Progenitor cell of endocrine pancreas (in vitro differentiated cells): ENCODE measurements at regions not wholly inside any gene's neighbourhood (a gene's known extent, or its start where the extent isn't known, plus 50 kb on each side); places are given as distances from the start of the nearest gene placed in this dataset.

ENCODE experiments used
- DNase-seq: peaks from one replicate; pipeline ENCODE4 v3.0.0; 2021; ENCODE audit warnings: low spot score; ENCODE audit not compliant: unreplicated experiment
- H3K27ac Mint-ChIP-seq: 2 replicates; pipeline ENCODE4 v1.8.0; 2021; ENCODE audit warnings: mild to moderate bottlenecking, moderate library complexity, mixed read lengths
- H3K27me3 Mint-ChIP-seq: 2 replicates; pipeline ENCODE4 v1.8.0; 2021; ENCODE audit warnings: mixed read lengths
- H3K36me3 Mint-ChIP-seq: 2 replicates; pipeline ENCODE4 v1.8.0; 2022; ENCODE audit warnings: mixed read lengths; ENCODE audit not compliant: insufficient read depth
- H3K4me1 Mint-ChIP-seq: 2 replicates; pipeline ENCODE4 v1.8.0; 2021; ENCODE audit warnings: low read depth, mixed read lengths
- H3K4me3 Mint-ChIP-seq: 2 replicates; pipeline ENCODE4 v1.8.0; 2021; ENCODE audit warnings: low read depth, mild to moderate bottlenecking, moderate library complexity, mixed read lengths
- H3K9me3 Mint-ChIP-seq: 2 replicates; pipeline ENCODE4 v1.8.0; 2021; ENCODE audit warnings: low read depth, mixed read lengths
- CTCF ChIP-seq: fragments of 200-600 bp; sonication (generic); IDR thresholded peaks from one replicate; pipeline ENCODE4 v1.5.0; 2021; ENCODE audit warnings: antibody characterized with exemption, mild to moderate bottlenecking; ENCODE audit not compliant: unreplicated experiment

GRCh38 chr2:173613386-173613785 is 258.7 kb downstream of the CDCA7 start:
- peaks cover 3% of the 10 kb centered on the region for H3K9me3 Mint-ChIP-seq
- TF ChIP-seq CTCF = no peak
- no peak for DNase-seq
- H3K4me3 Mint-ChIP-seq = no peak overlapping the region
- H3K27me3 Mint-ChIP-seq = peaks cover 2% of the 10 kb centered on the region
- no peak overlapping the region for H3K27ac Mint-ChIP-seq
- H3K4me1 Mint-ChIP-seq = peaks cover 5% of the 10 kb centered on the region
- no peaks in the 10 kb centered on the region for H3K36me3 Mint-ChIP-seq

DNA sequence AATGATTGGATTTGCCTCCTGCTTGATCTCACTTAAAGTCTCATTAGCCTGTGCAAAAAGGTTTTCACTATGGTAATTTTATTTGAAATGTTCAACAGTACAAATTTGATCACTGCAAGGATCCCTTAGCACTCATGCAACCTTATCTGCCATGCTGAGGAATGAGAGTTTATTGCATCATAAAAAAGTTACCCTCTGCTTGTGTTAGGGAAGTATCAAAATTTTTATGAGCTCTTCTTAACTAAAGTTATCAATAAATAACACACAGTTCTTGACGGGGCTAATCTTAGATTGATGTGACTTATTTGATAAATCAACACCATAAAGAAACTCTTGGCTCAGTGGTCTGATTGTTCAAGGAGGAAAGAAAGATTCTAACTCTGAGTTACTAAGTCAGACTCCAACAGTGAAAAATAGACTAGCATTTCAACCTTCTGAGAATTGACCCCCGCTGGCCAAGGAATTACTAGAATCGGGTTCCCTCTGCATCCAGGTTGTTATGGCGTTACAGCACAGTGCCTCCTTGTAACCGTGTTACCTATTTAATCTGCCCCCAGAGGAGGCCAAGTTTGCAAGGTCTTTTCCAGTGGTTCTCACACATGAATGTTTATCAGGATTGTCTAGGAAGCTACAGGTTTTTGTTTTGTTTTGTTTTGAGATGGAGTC is 259.7 kb downstream of the CDCA7 start:
- peaks cover 2% of the 10 kb centered on the region for H3K27me3 Mint-ChIP-seq
- no peak overlapping the region for H3K27ac Mint-ChIP-seq
- peaks cover 5% of the 10 kb centered on the region for H3K4me1 Mint-ChIP-seq
- no peaks in the 10 kb centered on the region for H3K36me3 Mint-ChIP-seq
- no peak for TF ChIP-seq CTCF
- DNase-seq = no peak
- H3K9me3 Mint-ChIP-seq = peaks cover 3% of the 10 kb centered on the region
- no peak overlapping the region for H3K4me3 Mint-ChIP-seq

DNA sequence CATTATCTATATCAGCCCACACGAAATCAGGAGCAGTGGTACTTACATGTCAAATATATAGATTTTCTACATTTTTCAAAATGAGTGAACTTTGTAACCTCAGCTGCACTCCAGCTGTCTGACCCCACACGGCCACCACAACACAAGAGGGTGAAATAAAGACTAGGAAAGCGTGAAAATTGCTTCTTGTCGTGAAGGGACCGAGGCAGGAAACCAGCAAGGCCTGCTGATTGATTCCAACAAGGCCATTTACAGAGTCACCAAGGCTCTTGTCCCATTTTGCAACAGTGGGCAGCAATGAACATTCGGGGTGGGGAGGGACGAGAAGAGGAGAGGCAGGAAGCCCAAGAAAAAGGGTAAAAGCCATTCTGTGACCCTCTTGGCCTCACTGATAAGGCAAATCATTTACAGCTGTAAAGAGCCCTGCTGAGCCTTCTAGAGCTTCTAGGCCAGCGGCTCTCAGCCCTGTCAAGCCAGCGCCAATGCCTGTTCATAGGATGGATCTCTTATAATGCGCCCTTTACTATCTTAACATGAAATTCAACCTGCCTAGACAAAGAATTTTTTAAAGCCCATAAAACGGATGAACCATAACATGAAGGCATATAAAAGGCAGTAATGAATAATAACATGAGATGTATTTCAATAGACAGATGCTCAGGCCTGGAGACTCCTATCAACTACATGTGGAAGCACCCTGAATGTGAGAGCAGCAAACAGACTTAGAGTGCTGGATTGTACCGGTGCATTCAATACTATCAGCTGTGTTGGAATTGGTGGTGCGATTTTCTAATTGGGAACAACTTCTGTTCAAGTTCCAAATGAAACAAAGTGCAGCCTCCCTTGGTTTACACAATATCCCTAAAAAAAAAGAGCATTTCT is 269.0 kb downstream of the CDCA7 start:
- Mint-ChIP-seq H3K4me3 (no peak overlapping the region), H3K4me1 (peaks cover 8% of the 10 kb centered on the region), H3K9me3 (no peaks in the 10 kb centered on the region), H3K27ac (no peak overlapping the region), H3K36me3 (no peaks in the 10 kb centered on the region), H3K27me3 (no peaks in the 10 kb centered on the region)
- TF ChIP-seq CTCF = no peak
- DNase-seq = no peak

- H3K4me1 Mint-ChIP-seq = peaks cover 8% of the 10 kb centered on the region
- H3K4me3 Mint-ChIP-seq = no peak overlapping the region
- no peak overlapping the region for H3K27ac Mint-ChIP-seq
- no peaks in the 10 kb centered on the region for H3K9me3 Mint-ChIP-seq
- no peaks in the 10 kb centered on the region for H3K27me3 Mint-ChIP-seq
- no peaks in the 10 kb centered on the region for H3K36me3 Mint-ChIP-seq
- no peak for DNase-seq
- TF ChIP-seq CTCF = no peak
These were observed 270.6 kb downstream of the CDCA7 start for GRCh38 chr2:173625315-173625714.

- Mint-ChIP-seq H3K9me3 (no peaks in the 10 kb centered on the region), H3K27me3 (no peaks in the 10 kb centered on the region), H3K4me3 (no peak overlapping the region), H3K4me1 (peaks cover 6% of the 10 kb centered on the region), H3K36me3 (no peaks in the 10 kb centered on the region), H3K27ac (no peak overlapping the region)
- DNase-seq = no peak
- TF ChIP-seq CTCF = no peak
These were observed 274.4 kb downstream of the CDCA7 start for GRCh38 chr2:173629076-173629475.
